DOHH2 (cell line): ENCODE measurements at regions not wholly inside any gene's neighbourhood (a gene's known extent, or its start where the extent isn't known, plus 50 kb on each side); places are given as distances from the start of the nearest gene placed in this dataset.

ENCODE experiments used
- H3F3A ChIP-seq: fragments of 200-600 bp; sonication (generic), shearing (Covaris generic); 2 replicates; pipeline ENCODE4 v1.6.0; 2016; ENCODE audit warnings: antibody characterized with exemption, mild to moderate bottlenecking; ENCODE audit not compliant: control insufficient read depth, insufficient read depth
- H3K27ac ChIP-seq: fragments of 200-600 bp; sonication (generic); 2 replicates; pipeline ENCODE4 v1.5.1; 2014; ENCODE audit warnings: low read depth, mild to moderate bottlenecking, low read length, moderate library complexity
- H3K27me3 ChIP-seq: fragments of 200-600 bp; sonication (generic); 2 replicates; pipeline ENCODE4 v1.6.1; 2014; ENCODE audit warnings: mild to moderate bottlenecking, low read length, mixed read lengths; ENCODE audit not compliant: control insufficient read depth
- H3K36me3 ChIP-seq: fragments of 200-600 bp; sonication (generic); 2 replicates; pipeline ENCODE4 v1.6.1; 2014; ENCODE audit warnings: mild to moderate bottlenecking, low read length, moderate library complexity, mixed read lengths; ENCODE audit not compliant: control insufficient read depth
- H3K4me1 ChIP-seq: fragments of 200-600 bp; sonication (generic); 2 replicates; pipeline ENCODE4 v1.6.1; 2014; ENCODE audit warnings: mild to moderate bottlenecking, low read length, mixed read lengths; ENCODE audit not compliant: control insufficient read depth
- H3K4me2 ChIP-seq: fragments of 200-600 bp; sonication (generic); 2 replicates; pipeline ENCODE4 v1.6.0; 2014; ENCODE audit warnings: mild to moderate bottlenecking, low read length, moderate library complexity
- H3K4me3 ChIP-seq: fragments of 200-600 bp; sonication (generic); 2 replicates; pipeline ENCODE4 v1.5.1; 2014; ENCODE audit warnings: mild to moderate bottlenecking, low read length, mixed read lengths
- H3K79me2 ChIP-seq: fragments of 200-600 bp; sonication (generic); 2 replicates; pipeline ENCODE4 v1.6.1; 2014; ENCODE audit warnings: mild to moderate bottlenecking, low read length, mixed read lengths; ENCODE audit not compliant: control insufficient read depth
- H3K9me2 ChIP-seq: fragments of 200-600 bp; sonication (generic); replicated peaks from 2 replicates; pipeline ENCODE4 v1.6.1; 2014; ENCODE audit warnings: mild to moderate bottlenecking, low read length, mixed read lengths; ENCODE audit not compliant: control insufficient read depth
- H3K9me3 ChIP-seq: fragments of 200-600 bp; sonication (generic); 2 replicates; pipeline ENCODE4 v1.6.1; 2014; ENCODE audit warnings: antibody characterized with exemption, low read length, mixed read lengths; ENCODE audit not compliant: control insufficient read depth, insufficient read depth
- H4K20me1 ChIP-seq: fragments of 200-600 bp; sonication (generic); 2 replicates; pipeline ENCODE4 v1.6.0; 2014; ENCODE audit warnings: low read depth, mild to moderate bottlenecking, antibody characterized with exemption, low read length, moderate library complexity; ENCODE audit not compliant: control insufficient read depth, insufficient read depth
- CTCF ChIP-seq: fragments of 200-600 bp; sonication (generic); IDR thresholded peaks from one replicate; pipeline ENCODE4 v1.5.1; 2014; ENCODE audit warnings: antibody characterized with exemption, mild to moderate bottlenecking, low read depth, low read length; ENCODE audit not compliant: poor library complexity, severe bottlenecking
- EZH2phosphoT487 ChIP-seq: fragments of 200-600 bp; sonication (generic); IDR thresholded peaks from 2 replicates; pipeline ENCODE4 v1.6.1; 2017; ENCODE audit warnings: borderline replicate concordance, mild to moderate bottlenecking, antibody characterized with exemption, low read length, moderate library complexity, mixed read lengths

- no peaks in the 10 kb centered on the region for H3K9me3 ChIP-seq
- no peaks in the 10 kb centered on the region for H3K79me2 ChIP-seq
- no peaks in the 10 kb centered on the region for H3K4me1 ChIP-seq
- H3F3A ChIP-seq: no peaks in the 10 kb centered on the region
- H3K27me3 ChIP-seq: no peaks in the 10 kb centered on the region
- H3K27ac ChIP-seq: no peak overlapping the region
- no peak for TF ChIP-seq EZH2phosphoT487
- no peak for TF ChIP-seq CTCF
- H4K20me1 ChIP-seq: no peaks in the 10 kb centered on the region
- H3K36me3 ChIP-seq: no peaks in the 10 kb centered on the region
- H3K4me3 ChIP-seq: no peak overlapping the region
- no peaks in the 10 kb centered on the region for H3K9me2 ChIP-seq
- no peak overlapping the region for H3K4me2 ChIP-seq
Measured at GRCh38 chr13:73738626-73739025, 395.6 kb downstream of the KLF12 start.

GRCh38 chr13:73737214-73737613, 397.0 kb downstream of the KLF12 start:
- Histone ChIP-seq H3F3A (no peaks in the 10 kb centered on the region), H3K36me3 (no peaks in the 10 kb centered on the region), H4K20me1 (no peaks in the 10 kb centered on the region), H3K9me3 (no peaks in the 10 kb centered on the region), H3K4me1 (no peaks in the 10 kb centered on the region), H3K79me2 (no peaks in the 10 kb centered on the region), H3K4me3 (no peak overlapping the region), H3K27me3 (no peaks in the 10 kb centered on the region), H3K9me2 (no peaks in the 10 kb centered on the region), H3K27ac (no peak overlapping the region), H3K4me2 (no peak overlapping the region)
- TF ChIP-seq CTCF (no peak), EZH2phosphoT487 (no peak)

GRCh38 chr13:73733706-73734105, 400.5 kb downstream of the KLF12 start:
- no peak for TF ChIP-seq EZH2phosphoT487
- TF ChIP-seq CTCF: no peak
- Histone ChIP-seq H4K20me1 (no peaks in the 10 kb centered on the region), H3F3A (no peaks in the 10 kb centered on the region), H3K27me3 (no peaks in the 10 kb centered on the region), H3K4me1 (no peaks in the 10 kb centered on the region), H3K9me2 (no peaks in the 10 kb centered on the region), H3K4me3 (no peak overlapping the region), H3K4me2 (no peak overlapping the region), H3K9me3 (no peaks in the 10 kb centered on the region), H3K36me3 (no peaks in the 10 kb centered on the region), H3K79me2 (no peaks in the 10 kb centered on the region), H3K27ac (no peak overlapping the region)

- Histone ChIP-seq H3K4me3 (no peak overlapping the region), H3K36me3 (no peaks in the 10 kb centered on the region), H4K20me1 (no peaks in the 10 kb centered on the region), H3K9me3 (no peaks in the 10 kb centered on the region), H3K4me2 (no peak overlapping the region), H3K4me1 (no peaks in the 10 kb centered on the region), H3K27ac (no peak overlapping the region), H3F3A (no peaks in the 10 kb centered on the region), H3K9me2 (no peaks in the 10 kb centered on the region), H3K27me3 (no peaks in the 10 kb centered on the region), H3K79me2 (no peaks in the 10 kb centered on the region)
- no peak for TF ChIP-seq EZH2phosphoT487
- TF ChIP-seq CTCF: no peak
Measured at GRCh38 chr13:73732350-73732749, 401.9 kb downstream of the KLF12 start.
